ENCODE measurements at regions not wholly inside any gene's neighbourhood (a gene's known extent, or its start where the extent isn't known, plus 50 kb on each side); places are given as distances from the start of the nearest gene placed in this dataset.
"Not testable (repeated sequence)": the region's sequence is repeated elsewhere in the genome, so short reads cannot be mapped to it uniquely, and the experiment has no call there.

- TF ChIP-seq ZNF280D (CRISPR knock-in tag; IDR thresholded peaks at IDR 0.05) (peak; percentile 81; the same call in 1 of the 2 replicates), FOXP4 (CRISPR knock-in tag; IDR thresholded peaks at IDR 0.05) (peak; percentile 28; the same call in 1 of the 2 replicates), HDAC2 (CRISPR knock-in tag; IDR thresholded peaks at IDR 0.05) (peak; percentile 72), RARA (CRISPR knock-in tag; IDR thresholded peaks at IDR 0.05) (peak; percentile 48; the same call in 1 of the 2 replicates), NR2F6 (CRISPR knock-in tag; IDR thresholded peaks at IDR 0.05) (peak; percentile 78), ZNF687 (CRISPR knock-in tag; IDR thresholded peaks at IDR 0.05) (peak; percentile 72; the same call in 1 of the 2 replicates), TEAD3 (CRISPR knock-in tag; optimal IDR thresholded peaks at IDR 0.05; ENCODE audit: borderline replicate concordance) (peak; percentile 56), SRY (CRISPR knock-in tag; IDR thresholded peaks at IDR 0.05) (peak; percentile 35; the same call in 1 of the 2 replicates), ELF3 (CRISPR knock-in tag; IDR thresholded peaks at IDR 0.05) (peak; percentile 88), MED1 (CRISPR knock-in tag; IDR thresholded peaks at IDR 0.05) (peak; percentile 73), ZNF768 (CRISPR knock-in tag; IDR thresholded peaks at IDR 0.05) (peak; percentile 97), KAT8 (CRISPR knock-in tag; IDR thresholded peaks at IDR 0.05) (0 out of 2 replicates have a peak, but pooled peaks have one; percentile 40), REPIN1 (CRISPR knock-in tag; IDR thresholded peaks at IDR 0.05; ENCODE audit: borderline replicate concordance, low read depth) (0 out of 2 replicates have a peak, but pooled peaks have one; percentile 27), ZNF12 (CRISPR knock-in tag; IDR thresholded peaks at IDR 0.05) (peak; percentile 71; the same call in 1 of the 2 replicates)
- not testable (repeated sequence) for TF ChIP-seq NR2F6 (IDR thresholded peaks at IDR 0.05)
Observed at GRCh38 chr16:29602683-29603088, 60.4 kb upstream of the SPN start (continued).

Data from HepG2 (cell line).